Muscle layer of duodenum (tissue), 2 donors: ENCODE measurements at regions not wholly inside any gene's neighbourhood (a gene's known extent, or its start where the extent isn't known, plus 50 kb on each side); places are given as distances from the start of the nearest gene placed in this dataset.
"Not testable (repeated sequence)": the region's sequence is repeated elsewhere in the genome, so short reads cannot be mapped to it uniquely, and the experiment has no call there.

Source experiments
- H3K27ac ChIP-seq: one replicate; pipeline ENCODE4 v1.7.0; 2013; ENCODE audit warnings: mild to moderate bottlenecking, low read length
- H3K27me3 ChIP-seq: one replicate; pipeline ENCODE4 v1.7.0; 2013; ENCODE audit warnings: low read depth, mild to moderate bottlenecking, control low read depth, low read length
- H3K36me3 ChIP-seq, 2 donors: one replicate each; pipeline ENCODE4 v1.7.0; 2013; ENCODE audit warnings: low read length in 2 of 2, control low read depth in 1 of 2, mild to moderate bottlenecking in 1 of 2; ENCODE audit not compliant: insufficient read depth in 2 of 2, control insufficient read depth in 1 of 2
- H3K4me1 ChIP-seq, 2 donors: one replicate each; pipeline ENCODE4 v1.7.0; 2013; ENCODE audit warnings: low read length in 2 of 2, mild to moderate bottlenecking in 2 of 2, control low read depth in 1 of 2, moderate library complexity in 1 of 2; ENCODE audit not compliant: insufficient read depth in 2 of 2, control insufficient read depth in 1 of 2
- H3K4me3 ChIP-seq, 2 donors: one replicate each; pipeline ENCODE4 v1.7.0; 2013; ENCODE audit warnings: low read length in 2 of 2, low read depth in 1 of 2, mild to moderate bottlenecking in 1 of 2
- H3K9me3 ChIP-seq, 2 donors: one replicate each; pipeline ENCODE4 v1.7.0; 2013; ENCODE audit warnings: low read length in 2 of 2, control low read depth in 1 of 2, mild to moderate bottlenecking in 1 of 2; ENCODE audit not compliant: control insufficient read depth in 1 of 2
- donor health status: healthy.

- Histone ChIP-seq H3K27ac (no peak overlapping the region), H3K36me3 (no peaks in the 10 kb centered on the region), H3K4me3 (no peak overlapping the region), H3K4me1 (no peaks in the 10 kb centered on the region), H3K9me3 (no peaks in the 10 kb centered on the region), H3K27me3 (peaks cover 7% of the 10 kb centered on the region)
Observed at GRCh38 chr14:101681795-101682194, 79.7 kb upstream of the PPP2R5C start.

- Histone ChIP-seq H3K36me3 (no peaks in the 10 kb centered on the region), H3K27me3 (peaks cover 10% of the 10 kb centered on the region), H3K4me1 (no peaks in the 10 kb centered on the region)
Observed at GRCh38 chr14:101683365-101683764, 78.1 kb upstream of the PPP2R5C start.

GRCh38 chr14:101687756-101688546, 73.6 kb upstream of the PPP2R5C start:
- Histone ChIP-seq H3K27ac (no peak overlapping the region), H3K4me1 (no peaks in the 10 kb centered on the region), H3K4me3 (no peak overlapping the region), H3K9me3 (no peaks in the 10 kb centered on the region), H3K36me3 (no peaks in the 10 kb centered on the region), H3K27me3 (peaks cover 10% of the 10 kb centered on the region)

More at GRCh38 chr14:101683365-101683764, 78.1 kb upstream of the PPP2R5C start:
- no peak overlapping the region for H3K27ac ChIP-seq
- no peaks in the 10 kb centered on the region for H3K9me3 ChIP-seq
- no peak overlapping the region for H3K4me3 ChIP-seq

- H3K4me1 ChIP-seq = no peaks in the 10 kb centered on the region
- H3K36me3 ChIP-seq = no peaks in the 10 kb centered on the region
- no peaks in the 10 kb centered on the region for H3K9me3 ChIP-seq
- no peak overlapping the region for H3K4me3 ChIP-seq
- H3K27ac ChIP-seq = no peak overlapping the region
- peaks cover 10% of the 10 kb centered on the region for H3K27me3 ChIP-seq
Observed at GRCh38 chr14:101689039-101689501, 72.4 kb upstream of the PPP2R5C start.

GRCh38 chr14:101689966-101690365, 71.5 kb upstream of the PPP2R5C start:
- not testable (repeated sequence) for H3K27me3 ChIP-seq, H3K4me1 ChIP-seq, H3K36me3 ChIP-seq, H3K27ac ChIP-seq, H3K4me3 ChIP-seq, H3K9me3 ChIP-seq

- Histone ChIP-seq H3K9me3 (peaks cover 0 to 5% of the 10 kb centered on the region in 2 donors), H3K4me1 (no peaks in the 10 kb centered on the region), H3K4me3 (no peak overlapping the region), H3K27me3 (no peaks in the 10 kb centered on the region), H3K27ac (no peak overlapping the region), H3K36me3 (no peaks in the 10 kb centered on the region)
Observed at GRCh38 chr14:101695659-101696058, 65.8 kb upstream of the PPP2R5C start.

- H3K36me3 ChIP-seq = no peaks in the 10 kb centered on the region
- peaks cover 5 to 19% of the 10 kb centered on the region in 2 donors for H3K4me1 ChIP-seq
- no peaks in the 10 kb centered on the region for H3K9me3 ChIP-seq
- H3K4me3 ChIP-seq = no peak overlapping the region
- peaks cover 3% of the 10 kb centered on the region for H3K27me3 ChIP-seq
- no peak overlapping the region for H3K27ac ChIP-seq
Observed at GRCh38 chr14:101704140-101704539, 57.4 kb upstream of the PPP2R5C start.

GRCh38 chr14:101705733-101706508, 55.6 kb upstream of the PPP2R5C start:
- Histone ChIP-seq H3K27me3 (peaks cover 3% of the 10 kb centered on the region), H3K36me3 (no peaks in the 10 kb centered on the region), H3K4me1 (peaks cover 5 to 19% of the 10 kb centered on the region in 2 donors), H3K27ac (no peak overlapping the region), H3K4me3 (peak overlapping the region in 1 of 2 donors; percentile 40), H3K9me3 (no peaks in the 10 kb centered on the region)

GRCh38 chr14:101706509-101707067, 54.9 kb upstream of the PPP2R5C start:
- peaks cover 5 to 19% of the 10 kb centered on the region in 2 donors for H3K4me1 ChIP-seq
- peaks cover 3% of the 10 kb centered on the region for H3K27me3 ChIP-seq
- H3K27ac ChIP-seq = no peak overlapping the region
- no peaks in the 10 kb centered on the region for H3K36me3 ChIP-seq
- peak overlapping the region in 1 of 2 donors; percentile 40 for H3K4me3 ChIP-seq
- H3K9me3 ChIP-seq = no peaks in the 10 kb centered on the region

- no peaks in the 10 kb centered on the region for H3K9me3 ChIP-seq
- peaks cover 5 to 19% of the 10 kb centered on the region in 2 donors for H3K4me1 ChIP-seq
- H3K4me3 ChIP-seq = peak overlapping the region; percentile 18 to 32
- H3K36me3 ChIP-seq = no peaks in the 10 kb centered on the region
- peaks cover 2% of the 10 kb centered on the region for H3K27me3 ChIP-seq
- no peak overlapping the region for H3K27ac ChIP-seq
Observed at GRCh38 chr14:101707068-101707842, 54.3 kb upstream of the PPP2R5C start.
